ENCODE measurements at regions not wholly inside any gene's neighbourhood (a gene's known extent, or its start where the extent isn't known, plus 50 kb on each side); places are given as distances from the start of the nearest gene placed in this dataset.

- DNase-seq (ENCODE audit: low read depth in 2 of 3, low spot score in 1 of 3) = no peak
Observed at GRCh38 chr17:33628500-33629346, 335.6 kb upstream of the ASIC2 start.

GRCh38 chr17:33633446-33633845 lies 340.4 kb upstream of the ASIC2 start:
- no peak for DNase-seq (ENCODE audit: low read depth in 2 of 3, low spot score in 1 of 3)

DNA sequence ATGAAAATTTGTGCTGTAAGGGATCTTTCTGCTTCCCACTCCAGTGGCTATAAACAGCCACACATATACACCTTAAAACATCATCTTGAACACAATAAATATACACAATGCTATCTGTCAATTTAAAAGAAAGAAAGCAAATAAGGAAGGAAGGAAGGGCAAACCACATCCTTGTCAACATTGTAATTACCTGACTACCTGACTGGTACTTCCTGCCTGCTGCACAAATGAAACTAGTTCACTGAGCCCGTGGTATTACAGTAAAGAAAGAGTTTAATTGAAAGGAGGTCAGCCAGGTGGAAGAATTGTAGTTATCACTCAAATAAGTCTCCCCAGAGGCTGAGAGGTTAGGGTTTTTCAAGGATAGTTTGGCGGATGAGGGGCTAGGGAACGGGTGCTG lies 344.4 kb upstream of the ASIC2 start:
- no peak for DNase-seq (ENCODE audit: low read depth in 2 of 3, low spot score in 1 of 3)

GRCh38 chr17:33639103-33639880 lies 346.2 kb upstream of the ASIC2 start:
- no peak for DNase-seq (ENCODE audit: low read depth in 2 of 3, low spot score in 1 of 3)

DNA sequence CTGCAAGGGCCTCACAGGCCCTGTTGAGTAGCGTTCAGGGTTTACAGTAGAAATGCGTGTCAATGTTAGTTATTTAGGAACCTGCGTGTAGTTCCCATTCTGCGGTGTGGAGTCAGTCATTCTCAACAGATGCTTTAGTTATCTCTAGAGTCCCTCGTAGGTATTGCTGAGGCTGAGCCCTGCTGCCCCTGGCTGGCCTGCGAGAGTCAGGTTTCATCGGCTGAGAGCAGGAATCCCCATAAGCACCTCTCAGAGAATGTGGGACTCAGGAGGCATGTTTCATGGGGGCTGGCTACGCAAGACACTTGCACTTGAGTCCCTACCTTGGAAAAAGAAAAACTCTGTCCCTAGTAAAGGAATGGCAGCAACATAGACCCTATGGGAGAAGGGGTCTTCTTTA lies 347.5 kb upstream of the ASIC2 start:
- no peak for DNase-seq (ENCODE audit: low read depth in 2 of 3, low spot score in 1 of 3)

DNA sequence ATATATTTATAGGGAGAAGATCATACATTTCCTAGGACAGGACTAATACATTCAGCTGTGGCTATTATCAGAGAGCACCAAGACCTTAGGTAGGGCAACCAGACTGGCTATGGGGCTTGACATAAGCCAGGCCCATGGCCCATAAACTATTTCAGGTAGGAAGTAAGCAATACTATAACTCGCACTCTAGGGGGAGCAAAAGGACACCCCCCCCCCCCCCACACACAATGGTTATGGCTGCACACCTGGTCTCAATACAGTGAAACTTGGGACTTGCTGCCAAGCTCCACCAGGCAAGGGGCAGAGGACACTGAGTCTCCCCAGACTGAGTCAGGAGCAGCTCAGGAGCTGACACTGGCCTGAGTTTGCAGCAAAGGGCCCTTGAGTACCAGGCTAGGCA lies 348.9 kb upstream of the ASIC2 start:
- DNase-seq (ENCODE audit: low read depth in 2 of 3, low spot score in 1 of 3) = no peak

DNA sequence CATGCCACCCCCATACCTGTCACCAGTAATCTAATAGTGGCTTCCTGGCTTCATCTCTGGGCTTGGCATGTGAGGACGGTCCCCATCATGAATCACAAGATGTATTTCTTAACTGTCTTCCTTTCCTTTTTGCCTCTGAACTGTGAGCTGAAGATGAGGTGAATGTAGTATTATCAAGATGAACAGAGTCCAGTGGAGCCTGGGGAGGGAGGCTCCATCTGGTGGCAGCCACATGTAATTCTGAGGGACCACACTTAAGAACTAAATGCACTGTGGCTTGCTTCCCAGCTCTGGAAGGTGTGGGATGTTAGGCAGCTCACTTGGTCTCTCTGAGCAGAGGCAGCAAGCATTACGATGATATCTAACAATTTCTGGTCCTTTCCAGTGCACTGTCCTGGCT lies 354.9 kb upstream of the ASIC2 start:
- DNase-seq (ENCODE audit: low read depth in 2 of 3, low spot score in 1 of 3) = no peak

- DNase-seq (ENCODE audit: low read depth in 2 of 3, low spot score in 1 of 3) = no peak
Observed at GRCh38 chr17:33650304-33650703, 357.2 kb upstream of the ASIC2 start.

- no peak for DNase-seq (ENCODE audit: low read depth in 2 of 3, low spot score in 1 of 3)
Observed at GRCh38 chr17:33651686-33652085, 358.6 kb upstream of the ASIC2 start.

DNA sequence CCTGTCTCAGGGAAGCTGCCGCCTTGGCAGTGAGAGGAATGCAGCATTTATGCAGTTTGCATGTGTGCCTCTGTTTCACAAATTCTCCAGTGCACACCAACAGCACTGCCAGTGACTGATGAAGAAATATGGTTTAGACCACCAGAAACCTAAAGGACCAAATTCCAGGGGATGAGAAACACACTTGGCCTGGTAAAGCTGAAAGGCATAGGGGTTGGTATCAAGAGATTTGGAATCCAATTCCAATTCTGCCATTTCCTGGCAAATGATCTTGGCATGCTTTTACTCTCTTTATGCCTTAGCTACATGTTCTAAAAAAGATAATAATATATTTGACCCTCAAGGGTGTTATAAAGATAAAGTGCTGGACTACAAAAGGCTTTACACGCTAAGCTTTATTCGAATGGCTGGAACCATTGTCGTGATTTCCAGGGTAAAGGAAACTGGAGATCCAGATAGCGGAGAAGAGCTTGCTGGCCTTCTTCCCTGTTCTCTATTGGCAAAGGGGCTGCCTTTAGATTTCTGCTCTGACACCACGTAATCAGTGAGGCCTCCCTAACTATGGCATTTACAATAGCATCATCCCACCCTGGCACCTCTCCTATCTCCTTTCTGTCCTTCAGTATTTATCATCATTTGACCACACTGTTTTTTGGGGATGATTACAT lies 359.8 kb upstream of the ASIC2 start:
- DNase-seq (ENCODE audit: low read depth in 2 of 3, low spot score in 1 of 3) = no peak

GRCh38 chr17:33653399-33653788 lies 360.3 kb upstream of the ASIC2 start:
- DNase-seq (ENCODE audit: low read depth in 2 of 3, low spot score in 1 of 3) = no peak

- DNase-seq (ENCODE audit: low read depth in 2 of 3, low spot score in 1 of 3) = no peak
Observed at GRCh38 chr17:33657181-33657580, 364.1 kb upstream of the ASIC2 start.

GRCh38 chr17:33661975-33662374 lies 368.9 kb upstream of the ASIC2 start:
- DNase-seq (ENCODE audit: low read depth in 2 of 3, low spot score in 1 of 3) = no peak

- DNase-seq (ENCODE audit: low read depth in 2 of 3, low spot score in 1 of 3) = no peak
Observed at GRCh38 chr17:33664116-33664840, 371.2 kb upstream of the ASIC2 start.

GRCh38 chr17:33667052-33667509 lies 374.0 kb upstream of the ASIC2 start:
- DNase-seq (ENCODE audit: low read depth in 2 of 3, low spot score in 1 of 3) = peak in 2 of 3 donors; percentile 2 to 21

DNA sequence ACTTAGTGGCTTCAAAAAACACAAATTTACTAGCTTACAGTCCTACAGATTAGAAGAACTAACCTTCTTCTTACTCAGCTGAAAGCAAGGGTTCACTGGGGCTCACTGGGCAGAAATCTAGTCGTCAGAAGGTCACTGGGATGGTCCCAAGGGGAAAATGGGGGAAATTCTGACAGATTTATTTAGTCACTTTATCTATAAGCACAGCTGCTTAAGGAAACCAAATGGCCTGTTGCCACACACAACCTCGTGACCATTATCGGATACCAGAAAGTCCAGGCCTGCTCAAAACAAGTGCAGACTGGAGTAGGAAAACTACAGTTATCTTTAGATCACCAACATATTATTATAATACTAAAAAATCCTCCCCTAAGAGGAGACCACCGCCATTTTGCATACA lies 374.6 kb upstream of the ASIC2 start:
- DNase-seq (ENCODE audit: low read depth in 2 of 3, low spot score in 1 of 3) = no peak

DNA sequence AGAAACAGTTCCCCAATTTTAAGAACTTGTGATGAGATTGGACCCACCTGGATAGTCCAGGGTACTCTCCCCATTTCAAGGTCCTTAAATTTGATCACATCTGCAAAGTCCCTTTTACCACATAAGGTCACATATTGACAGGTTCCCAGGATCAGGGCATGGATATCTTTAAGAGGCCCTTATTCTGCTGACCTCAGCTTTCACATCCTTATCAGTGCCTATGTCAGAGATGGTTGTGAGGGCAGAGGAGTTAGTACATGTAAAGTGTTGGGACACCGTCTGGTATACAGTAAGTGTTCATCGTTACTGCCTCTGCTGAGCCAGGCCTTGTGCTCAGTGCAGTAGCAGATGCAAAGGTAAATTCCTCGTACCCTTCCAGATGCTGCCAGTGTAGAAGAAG lies 375.4 kb upstream of the ASIC2 start:
- no peak for DNase-seq (ENCODE audit: low read depth in 2 of 3, low spot score in 1 of 3)

DNA sequence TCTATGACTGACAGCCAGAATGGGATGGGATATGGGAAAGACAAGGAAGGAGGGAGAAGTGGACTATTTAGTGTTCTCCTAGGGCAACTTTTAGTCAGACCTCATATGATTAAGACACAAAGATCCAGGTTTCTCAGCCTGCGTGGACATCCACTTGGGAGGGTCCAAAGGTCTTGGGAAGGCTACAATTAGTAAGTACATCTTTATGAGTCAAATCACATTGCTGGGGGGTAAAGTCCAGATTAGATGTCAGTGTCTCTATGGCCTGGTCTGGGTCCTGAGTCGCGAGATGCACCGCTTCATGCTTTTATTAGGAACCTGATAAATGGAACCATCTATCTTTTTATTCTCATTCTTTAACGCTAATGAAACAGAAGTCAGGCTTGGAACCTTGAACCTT lies 378.4 kb upstream of the ASIC2 start:
- DNase-seq (ENCODE audit: low read depth in 2 of 3, low spot score in 1 of 3) = no peak

DNA sequence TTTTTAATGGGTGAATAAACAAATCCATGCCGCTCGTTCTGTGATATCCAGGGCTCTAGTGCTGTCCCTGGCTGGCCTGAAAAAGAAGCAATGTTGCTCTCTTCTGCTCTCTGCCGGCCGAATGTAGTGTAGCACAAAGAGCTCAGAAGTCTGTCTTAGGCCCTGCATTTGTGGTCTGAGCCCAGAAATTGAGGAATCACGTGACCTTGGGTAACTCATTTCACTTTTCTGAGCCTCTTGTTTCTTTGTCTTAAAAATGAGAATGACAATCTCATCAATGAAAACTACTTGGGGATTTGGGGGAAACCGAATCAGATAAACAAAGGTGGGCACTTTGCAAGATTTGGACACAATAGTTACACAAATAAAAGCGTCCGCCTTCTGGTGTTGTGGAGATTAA lies 381.6 kb upstream of the ASIC2 start:
- peak; percentile 18 to 48 (median 28) for DNase-seq (ENCODE audit: low read depth in 2 of 3, low spot score in 1 of 3)

DNA sequence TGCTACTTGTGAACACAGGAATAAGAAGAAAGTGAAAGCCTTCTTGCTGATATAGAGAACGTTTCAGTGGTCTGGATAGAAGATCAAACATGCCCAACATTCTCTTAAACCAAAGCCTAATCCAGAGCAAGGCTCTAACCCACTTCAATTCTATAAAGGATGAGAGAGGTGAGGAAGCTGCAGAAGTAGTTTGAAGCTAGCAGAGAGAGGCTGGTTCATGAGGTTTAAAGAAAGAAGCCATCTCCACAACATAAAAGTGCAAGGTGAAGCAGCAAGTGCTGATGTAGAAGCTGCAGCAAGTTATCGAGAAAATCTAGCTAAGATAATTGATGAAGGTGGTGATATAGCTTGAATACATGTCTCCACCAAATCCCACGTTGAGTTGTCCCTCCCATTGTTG lies 383.3 kb upstream of the ASIC2 start:
- DNase-seq (ENCODE audit: low read depth in 2 of 3, low spot score in 1 of 3) = no peak

GRCh38 chr17:33679595-33679994 lies 386.5 kb upstream of the ASIC2 start:
- DNase-seq (ENCODE audit: low read depth in 2 of 3, low spot score in 1 of 3) = no peak
